Hepatocyte (in vitro differentiated cells): ENCODE measurements at regions not wholly inside any gene's neighbourhood (a gene's known extent, or its start where the extent isn't known, plus 50 kb on each side); places are given as distances from the start of the nearest gene placed in this dataset.

Experiments used
- DNase-seq: peaks from one replicate; pipeline ENCODE4 v3.0.0-alpha.2; 2016; ENCODE audit warnings: low spot score
- H2AFZ ChIP-seq: fragments of 200-600 bp; sonication (generic); 2 replicates; pipeline ENCODE4 v1.6.0; 2016; ENCODE audit warnings: antibody characterized with exemption, mild to moderate bottlenecking
- H3K27ac ChIP-seq: fragments of 200-600 bp; sonication (generic); 2 replicates; pipeline ENCODE4 v1.5.1; 2016; ENCODE audit warnings: mild to moderate bottlenecking
- H3K27me3 ChIP-seq: fragments of 200-600 bp; sonication (generic); 2 replicates; pipeline ENCODE4 v1.6.1; 2016
- H3K36me3 ChIP-seq: fragments of 200-600 bp; sonication (generic); replicated peaks from 2 replicates; pipeline ENCODE4 v1.5.1; 2016; ENCODE audit warnings: low read depth; ENCODE audit not compliant: insufficient read depth
- H3K4me1 ChIP-seq: fragments of 200-600 bp; sonication (generic); 2 replicates; pipeline ENCODE4 v1.5.1; 2016; ENCODE audit warnings: mild to moderate bottlenecking, moderate library complexity; ENCODE audit not compliant: insufficient read depth
- H3K4me2 ChIP-seq: fragments of 200-600 bp; sonication (generic); 2 replicates; pipeline ENCODE4 v1.6.0; 2016
- H3K4me3 ChIP-seq: fragments of 200-600 bp; sonication (generic); 2 replicates; pipeline ENCODE4 v1.5.1; 2016; ENCODE audit warnings: mild to moderate bottlenecking
- H3K79me2 ChIP-seq: fragments of 200-600 bp; sonication (generic); 2 replicates; pipeline ENCODE4 v1.6.0; 2017; ENCODE audit warnings: mild to moderate bottlenecking
- H3K9me2 ChIP-seq: fragments of 200-600 bp; sonication (generic); replicated peaks from 2 replicates; pipeline ENCODE4 v1.6.0; 2017; ENCODE audit warnings: mild to moderate bottlenecking; ENCODE audit not compliant: insufficient read depth
- H3K9me3 ChIP-seq: fragments of 200-600 bp; sonication (generic); 2 replicates; pipeline ENCODE4 v1.5.1; 2016; ENCODE audit warnings: low read depth, mild to moderate bottlenecking
- H4K20me1 ChIP-seq: fragments of 200-600 bp; sonication (generic); 2 replicates; pipeline ENCODE4 v1.6.0; 2016; ENCODE audit warnings: mild to moderate bottlenecking; ENCODE audit not compliant: insufficient read depth, poor library complexity, severe bottlenecking
- EZH2 ChIP-seq: fragments of 200-600 bp; sonication (generic); IDR thresholded peaks from 2 replicates; pipeline ENCODE4 v1.6.1; 2016; ENCODE audit warnings: antibody characterized with exemption, mild to moderate bottlenecking, borderline replicate concordance
- EZH2phosphoT487 ChIP-seq: fragments of 200-600 bp; sonication (generic); IDR thresholded peaks from one replicate; pipeline ENCODE4 v1.6.1; 2018; ENCODE audit warnings: antibody characterized with exemption, mild to moderate bottlenecking, low read depth, moderate library complexity; ENCODE audit not compliant: unreplicated experiment, severe bottlenecking
- WGBS: methylation state at CpG from one replicate; pipeline ENCODE4 v1.1.6; 2016; ENCODE audit warnings: low lambda C conversion rate; ENCODE audit errors: missing lambda C conversion rate; 5-methylcytosine and 5-hydroxymethylcytosine counted together
- TF ChIP-seq, protein P1 (sequence below): fragments of 200-600 bp; sonication (generic); IDR thresholded peaks from 2 replicates; pipeline ENCODE4 v1.5.1; 2016; ENCODE audit warnings: antibody characterized with exemption, mild to moderate bottlenecking; ENCODE audit not compliant: poor library complexity

DNA sequence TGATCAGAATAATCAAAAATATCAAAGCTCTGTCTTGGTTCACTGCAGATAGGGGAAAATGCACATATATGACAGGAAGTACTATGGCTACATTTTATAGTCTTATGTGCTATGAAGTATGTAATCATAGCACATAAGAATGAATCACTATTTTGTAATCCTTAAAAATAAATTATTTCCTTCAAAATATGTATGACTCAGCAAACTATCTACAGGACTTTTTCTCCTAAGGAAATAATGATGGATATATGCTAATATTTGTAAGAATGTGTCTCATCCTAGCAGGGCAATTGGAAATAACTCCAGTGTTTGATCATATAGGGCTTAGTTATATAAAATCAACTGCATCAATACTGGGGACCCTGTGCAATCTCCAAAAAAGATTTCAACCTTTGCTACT, 85.1 kb downstream of the SLC24A2 start:
- Histone ChIP-seq H4K20me1 (no peaks in the 10 kb centered on the region), H3K36me3 (no peaks in the 10 kb centered on the region), H3K79me2 (no peaks in the 10 kb centered on the region), H3K9me2 (no peaks in the 10 kb centered on the region), H3K9me3 (no peaks in the 10 kb centered on the region), H2AFZ (no peak overlapping the region), H3K27ac (no peak overlapping the region), H3K4me2 (no peak overlapping the region), H3K27me3 (no peaks in the 10 kb centered on the region), H3K4me3 (no peak overlapping the region), H3K4me1 (no peaks in the 10 kb centered on the region)
- DNase-seq = no peak
- TF ChIP-seq EZH2 (no peak), EZH2phosphoT487 (no peak)
- TF ChIP-seq, protein P1, sequence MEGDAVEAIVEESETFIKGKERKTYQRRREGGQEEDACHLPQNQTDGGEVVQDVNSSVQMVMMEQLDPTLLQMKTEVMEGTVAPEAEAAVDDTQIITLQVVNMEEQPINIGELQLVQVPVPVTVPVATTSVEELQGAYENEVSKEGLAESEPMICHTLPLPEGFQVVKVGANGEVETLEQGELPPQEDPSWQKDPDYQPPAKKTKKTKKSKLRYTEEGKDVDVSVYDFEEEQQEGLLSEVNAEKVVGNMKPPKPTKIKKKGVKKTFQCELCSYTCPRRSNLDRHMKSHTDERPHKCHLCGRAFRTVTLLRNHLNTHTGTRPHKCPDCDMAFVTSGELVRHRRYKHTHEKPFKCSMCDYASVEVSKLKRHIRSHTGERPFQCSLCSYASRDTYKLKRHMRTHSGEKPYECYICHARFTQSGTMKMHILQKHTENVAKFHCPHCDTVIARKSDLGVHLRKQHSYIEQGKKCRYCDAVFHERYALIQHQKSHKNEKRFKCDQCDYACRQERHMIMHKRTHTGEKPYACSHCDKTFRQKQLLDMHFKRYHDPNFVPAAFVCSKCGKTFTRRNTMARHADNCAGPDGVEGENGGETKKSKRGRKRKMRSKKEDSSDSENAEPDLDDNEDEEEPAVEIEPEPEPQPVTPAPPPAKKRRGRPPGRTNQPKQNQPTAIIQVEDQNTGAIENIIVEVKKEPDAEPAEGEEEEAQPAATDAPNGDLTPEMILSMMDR = no peak

DNA sequence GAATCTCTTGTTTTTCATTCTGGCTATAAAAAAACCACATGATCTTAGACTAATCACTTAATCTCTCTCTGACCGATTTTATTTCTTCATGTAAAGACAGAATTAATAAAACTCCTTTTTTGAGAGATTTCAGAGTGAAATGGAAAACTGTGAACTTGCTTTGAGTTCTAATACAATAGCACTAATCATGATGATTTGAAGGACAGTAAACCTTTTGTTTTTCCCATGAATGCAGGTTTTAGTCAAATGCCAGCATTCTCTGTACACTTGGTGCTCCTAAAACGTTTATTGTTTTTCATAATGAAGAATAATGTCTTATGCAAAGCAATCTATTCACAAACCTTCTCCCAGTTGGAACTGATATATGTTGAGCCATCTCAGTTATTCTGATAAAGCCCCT, 86.8 kb downstream of the SLC24A2 start:
- no peaks in the 10 kb centered on the region for H3K9me2 ChIP-seq
- H4K20me1 ChIP-seq = no peaks in the 10 kb centered on the region
- TF ChIP-seq EZH2phosphoT487 (no peak), EZH2 (no peak)
- TF ChIP-seq, protein P1 = no peak
- H3K4me2 ChIP-seq = no peak overlapping the region
- no peaks in the 10 kb centered on the region for H3K27me3 ChIP-seq
- H3K27ac ChIP-seq = no peak overlapping the region
- H3K36me3 ChIP-seq = no peaks in the 10 kb centered on the region
- WGBS = 61% methylated on average over 2 of the region's 2 CpGs
- no peak overlapping the region for H2AFZ ChIP-seq
- no peak for DNase-seq
- no peaks in the 10 kb centered on the region for H3K4me1 ChIP-seq
- H3K79me2 ChIP-seq = no peaks in the 10 kb centered on the region
- no peaks in the 10 kb centered on the region for H3K9me3 ChIP-seq
- H3K4me3 ChIP-seq = no peak overlapping the region

- Histone ChIP-seq H3K36me3 (no peaks in the 10 kb centered on the region), H4K20me1 (no peaks in the 10 kb centered on the region), H3K79me2 (no peaks in the 10 kb centered on the region), H2AFZ (no peak overlapping the region), H3K9me3 (no peaks in the 10 kb centered on the region), H3K4me3 (no peak overlapping the region), H3K4me2 (no peak overlapping the region), H3K4me1 (no peaks in the 10 kb centered on the region), H3K27ac (no peak overlapping the region), H3K27me3 (no peaks in the 10 kb centered on the region), H3K9me2 (no peaks in the 10 kb centered on the region)
- TF ChIP-seq EZH2phosphoT487 (no peak), EZH2 (no peak)
- TF ChIP-seq, protein P1 = no peak
- DNase-seq = no peak
- 92% methylated on average over 6 of the region's 6 CpGs for WGBS
These were observed 87.6 kb downstream of the SLC24A2 start for GRCh38 chr9:19701274-19701673.

- Histone ChIP-seq H3K79me2 (no peaks in the 10 kb centered on the region), H3K4me2 (no peak overlapping the region), H3K36me3 (no peaks in the 10 kb centered on the region), H3K27ac (no peak overlapping the region), H3K4me3 (no peak overlapping the region), H3K4me1 (no peaks in the 10 kb centered on the region), H3K9me3 (no peaks in the 10 kb centered on the region), H4K20me1 (no peaks in the 10 kb centered on the region), H2AFZ (no peak overlapping the region), H3K27me3 (no peaks in the 10 kb centered on the region), H3K9me2 (no peaks in the 10 kb centered on the region)
- WGBS = 79% methylated on average over 3 of the region's 3 CpGs
- no peak for TF ChIP-seq EZH2phosphoT487
- DNase-seq = no peak
These were observed 88.1 kb downstream of the SLC24A2 start for GRCh38 chr9:19700699-19701098.
